ENCODE measurements at regions not wholly inside any gene's neighbourhood (a gene's known extent, or its start where the extent isn't known, plus 50 kb on each side); places are given as distances from the start of the nearest gene placed in this dataset.

- H2BK5ac ChIP-seq (ENCODE audit: low read depth, low read length, poor library complexity), result no peak overlapping the region
- no peaks in the 10 kb centered on the region for H3K79me1 ChIP-seq (ENCODE audit: low read length)
- H3K4me2 ChIP-seq (ENCODE audit: low read length), result no peak overlapping the region
- no peak overlapping the region for H3K27ac ChIP-seq (ENCODE audit: low read depth, low read length)
- no peaks in the 10 kb centered on the region for H3K27me3 ChIP-seq (ENCODE audit: insufficient read depth, low read length)
- no peak overlapping the region for H2AK5ac ChIP-seq (ENCODE audit: low read length)
- H3K14ac ChIP-seq (ENCODE audit: low read length), result no peak overlapping the region
- H3K4me3 ChIP-seq (ENCODE audit: low read depth, low read length), result no peak overlapping the region
- no peak overlapping the region for H2AFZ ChIP-seq (ENCODE audit: insufficient read depth, low read length, poor library complexity)
- peaks cover 4% of the 10 kb centered on the region for H3K9me3 ChIP-seq (ENCODE audit: insufficient read depth, low read depth, low read length)
- no peaks in the 10 kb centered on the region for H3K36me3 ChIP-seq (ENCODE audit: control insufficient read depth in 1 of 2, insufficient read depth in 2 of 2, low read length in 2 of 2)
- H3K23ac ChIP-seq (ENCODE audit: low read length), result no peak overlapping the region
- no peaks in the 10 kb centered on the region for H3K4me1 ChIP-seq (ENCODE audit: control insufficient read depth in 1 of 2, insufficient read depth in 2 of 2, low read length in 2 of 2)
- H4K91ac ChIP-seq (ENCODE audit: low read depth, low read length), result no peak overlapping the region
- no peak overlapping the region for H4K12ac ChIP-seq (ENCODE audit: low read depth, low read length)
- no CpG with 5 or more reads among the region's 1 CpG for WGBS (ENCODE audit: extremely low coverage, insufficient coverage, insufficient read length)
- no peak overlapping the region for H3K18ac ChIP-seq (ENCODE audit: low read length)
- DNase-seq, result no peak
- no peak overlapping the region for H2BK120ac ChIP-seq (ENCODE audit: insufficient read depth, low read length, poor library complexity)
- no peak overlapping the region for H3K4ac ChIP-seq (ENCODE audit: low read depth, low read length)
- no peaks in the 10 kb centered on the region for H3K79me2 ChIP-seq (ENCODE audit: control insufficient read depth, insufficient read depth, low read length, poor library complexity)
- H3K9ac ChIP-seq (ENCODE audit: low read length), result no peak overlapping the region
- no peak overlapping the region for H4K8ac ChIP-seq (ENCODE audit: low read depth, low read length)
- no peak overlapping the region for H2BK12ac ChIP-seq (ENCODE audit: low read length)
Observed at GRCh38 chr3:180119567-180119966, 82.8 kb upstream of the PEX5L start.

GRCh38 chr3:180123928-180124327 lies 87.2 kb upstream of the PEX5L start:
- no peak overlapping the region for H2BK12ac ChIP-seq (ENCODE audit: low read length)
- no peak overlapping the region for H3K4ac ChIP-seq (ENCODE audit: low read depth, low read length)
- no peak overlapping the region for H3K18ac ChIP-seq (ENCODE audit: low read length)
- H3K79me2 ChIP-seq (ENCODE audit: control insufficient read depth, insufficient read depth, low read length, poor library complexity), result no peaks in the 10 kb centered on the region
- H4K8ac ChIP-seq (ENCODE audit: low read depth, low read length), result no peak overlapping the region
- no peak overlapping the region for H2BK5ac ChIP-seq (ENCODE audit: low read depth, low read length, poor library complexity)
- no peak overlapping the region for H3K23ac ChIP-seq (ENCODE audit: low read length)
- H2BK120ac ChIP-seq (ENCODE audit: insufficient read depth, low read length, poor library complexity), result no peak overlapping the region
- H3K4me3 ChIP-seq (ENCODE audit: low read depth, low read length), result no peak overlapping the region
- H3K4me2 ChIP-seq (ENCODE audit: low read length), result no peak overlapping the region
- H4K12ac ChIP-seq (ENCODE audit: low read depth, low read length), result no peak overlapping the region
- no peak overlapping the region for H3K14ac ChIP-seq (ENCODE audit: low read length)
- H3K9ac ChIP-seq (ENCODE audit: low read length), result no peak overlapping the region
- H3K27me3 ChIP-seq (ENCODE audit: insufficient read depth, low read length), result no peaks in the 10 kb centered on the region
- no peak overlapping the region for H3K27ac ChIP-seq (ENCODE audit: low read depth, low read length)
- no peak for DNase-seq
- H2AK5ac ChIP-seq (ENCODE audit: low read length), result no peak overlapping the region
- H4K91ac ChIP-seq (ENCODE audit: low read depth, low read length), result no peak overlapping the region
- no peaks in the 10 kb centered on the region for H3K9me3 ChIP-seq (ENCODE audit: insufficient read depth, low read depth, low read length)
- no peaks in the 10 kb centered on the region for H3K36me3 ChIP-seq (ENCODE audit: control insufficient read depth in 1 of 2, insufficient read depth in 2 of 2, low read length in 2 of 2)
- H3K4me1 ChIP-seq (ENCODE audit: control insufficient read depth in 1 of 2, insufficient read depth in 2 of 2, low read length in 2 of 2), result no peaks in the 10 kb centered on the region
- H3K79me1 ChIP-seq (ENCODE audit: low read length), result no peaks in the 10 kb centered on the region
- no peak overlapping the region for H2AFZ ChIP-seq (ENCODE audit: insufficient read depth, low read length, poor library complexity)

GRCh38 chr3:180131169-180131568 lies 94.4 kb upstream of the PEX5L start:
- H3K79me1 ChIP-seq (ENCODE audit: low read length), result no peaks in the 10 kb centered on the region
- no peaks in the 10 kb centered on the region for H3K4me1 ChIP-seq (ENCODE audit: control insufficient read depth in 1 of 2, insufficient read depth in 2 of 2, low read length in 2 of 2)
- DNase-seq, result no peak
- H4K12ac ChIP-seq (ENCODE audit: low read depth, low read length), result no peak overlapping the region
- H3K4ac ChIP-seq (ENCODE audit: low read depth, low read length), result no peak overlapping the region
- H2AFZ ChIP-seq (ENCODE audit: insufficient read depth, low read length, poor library complexity), result no peak overlapping the region
- no peak overlapping the region for H3K18ac ChIP-seq (ENCODE audit: low read length)
- H3K27ac ChIP-seq (ENCODE audit: low read depth, low read length), result no peak overlapping the region
- H3K27me3 ChIP-seq (ENCODE audit: insufficient read depth, low read length), result no peaks in the 10 kb centered on the region
- no peak overlapping the region for H3K4me3 ChIP-seq (ENCODE audit: low read depth, low read length)
- H2BK12ac ChIP-seq (ENCODE audit: low read length), result no peak overlapping the region
- no peak overlapping the region for H4K91ac ChIP-seq (ENCODE audit: low read depth, low read length)
- no peak overlapping the region for H2BK120ac ChIP-seq (ENCODE audit: insufficient read depth, low read length, poor library complexity)
- H4K8ac ChIP-seq (ENCODE audit: low read depth, low read length), result no peak overlapping the region
- H3K23ac ChIP-seq (ENCODE audit: low read length), result no peak overlapping the region
- no peak overlapping the region for H2AK5ac ChIP-seq (ENCODE audit: low read length)
- H3K79me2 ChIP-seq (ENCODE audit: control insufficient read depth, insufficient read depth, low read length, poor library complexity), result no peaks in the 10 kb centered on the region
- no peaks in the 10 kb centered on the region for H3K9me3 ChIP-seq (ENCODE audit: insufficient read depth, low read depth, low read length)
- no CpG with 5 or more reads among the region's 3 CpGs for WGBS (ENCODE audit: extremely low coverage, insufficient coverage, insufficient read length)
- no peak overlapping the region for H3K4me2 ChIP-seq (ENCODE audit: low read length)
- no peaks in the 10 kb centered on the region for H3K36me3 ChIP-seq (ENCODE audit: control insufficient read depth in 1 of 2, insufficient read depth in 2 of 2, low read length in 2 of 2)
- no peak overlapping the region for H3K14ac ChIP-seq (ENCODE audit: low read length)
- no peak overlapping the region for H3K9ac ChIP-seq (ENCODE audit: low read length)
- no peak overlapping the region for H2BK5ac ChIP-seq (ENCODE audit: low read depth, low read length, poor library complexity)

- Histone ChIP-seq H3K4me3 (ENCODE audit: low read depth, low read length) (no peak overlapping the region), H3K14ac (ENCODE audit: low read length) (no peak overlapping the region), H3K18ac (ENCODE audit: low read length) (no peak overlapping the region), H2AK5ac (ENCODE audit: low read length) (no peak overlapping the region), H3K27me3 (ENCODE audit: insufficient read depth, low read length) (no peaks in the 10 kb centered on the region), H2BK5ac (ENCODE audit: low read depth, low read length, poor library complexity) (no peak overlapping the region), H4K8ac (ENCODE audit: low read depth, low read length) (no peak overlapping the region), H3K36me3 (ENCODE audit: control insufficient read depth in 1 of 2, insufficient read depth in 2 of 2, low read length in 2 of 2) (no peaks in the 10 kb centered on the region), H3K4ac (ENCODE audit: low read depth, low read length) (no peak overlapping the region), H3K9me3 (ENCODE audit: insufficient read depth, low read depth, low read length) (no peaks in the 10 kb centered on the region), H3K4me2 (ENCODE audit: low read length) (no peak overlapping the region), H2BK120ac (ENCODE audit: insufficient read depth, low read length, poor library complexity) (no peak overlapping the region), H4K12ac (ENCODE audit: low read depth, low read length) (no peak overlapping the region), H3K9ac (ENCODE audit: low read length) (no peak overlapping the region), H2AFZ (ENCODE audit: insufficient read depth, low read length, poor library complexity) (no peak overlapping the region), H3K23ac (ENCODE audit: low read length) (no peak overlapping the region), H3K27ac (ENCODE audit: low read depth, low read length) (no peak overlapping the region), H4K91ac (ENCODE audit: low read depth, low read length) (no peak overlapping the region), H2BK12ac (ENCODE audit: low read length) (no peak overlapping the region), H3K79me2 (ENCODE audit: control insufficient read depth, insufficient read depth, low read length, poor library complexity) (no peaks in the 10 kb centered on the region), H3K79me1 (ENCODE audit: low read length) (no peaks in the 10 kb centered on the region), H3K4me1 (ENCODE audit: control insufficient read depth in 1 of 2, insufficient read depth in 2 of 2, low read length in 2 of 2) (no peaks in the 10 kb centered on the region)
- no peak for DNase-seq
- WGBS (ENCODE audit: extremely low coverage, insufficient coverage, insufficient read length), result no CpG with 5 or more reads among the region's 2 CpGs
Observed at GRCh38 chr3:180135101-180135500, 98.4 kb upstream of the PEX5L start.

- Histone ChIP-seq H2BK120ac (ENCODE audit: insufficient read depth, low read length, poor library complexity) (no peak overlapping the region), H2BK5ac (ENCODE audit: low read depth, low read length, poor library complexity) (no peak overlapping the region), H3K4me1 (ENCODE audit: control insufficient read depth in 1 of 2, insufficient read depth in 2 of 2, low read length in 2 of 2) (no peaks in the 10 kb centered on the region), H2BK12ac (ENCODE audit: low read length) (no peak overlapping the region), H3K4me2 (ENCODE audit: low read length) (no peak overlapping the region), H2AFZ (ENCODE audit: insufficient read depth, low read length, poor library complexity) (no peak overlapping the region), H4K12ac (ENCODE audit: low read depth, low read length) (no peak overlapping the region), H4K8ac (ENCODE audit: low read depth, low read length) (no peak overlapping the region), H3K4ac (ENCODE audit: low read depth, low read length) (no peak overlapping the region), H3K18ac (ENCODE audit: low read length) (no peak overlapping the region), H2AK5ac (ENCODE audit: low read length) (no peak overlapping the region), H3K36me3 (ENCODE audit: control insufficient read depth in 1 of 2, insufficient read depth in 2 of 2, low read length in 2 of 2) (no peaks in the 10 kb centered on the region), H4K91ac (ENCODE audit: low read depth, low read length) (no peak overlapping the region), H3K27ac (ENCODE audit: low read depth, low read length) (no peak overlapping the region), H3K9me3 (ENCODE audit: insufficient read depth, low read depth, low read length) (no peaks in the 10 kb centered on the region), H3K23ac (ENCODE audit: low read length) (no peak overlapping the region), H3K27me3 (ENCODE audit: insufficient read depth, low read length) (no peaks in the 10 kb centered on the region), H3K79me1 (ENCODE audit: low read length) (no peaks in the 10 kb centered on the region), H3K9ac (ENCODE audit: low read length) (no peak overlapping the region), H3K79me2 (ENCODE audit: control insufficient read depth, insufficient read depth, low read length, poor library complexity) (no peaks in the 10 kb centered on the region), H3K4me3 (ENCODE audit: low read depth, low read length) (no peak overlapping the region), H3K14ac (ENCODE audit: low read length) (no peak overlapping the region)
- DNase-seq, result no peak
- WGBS (ENCODE audit: extremely low coverage, insufficient coverage, insufficient read length), result no CpG with 5 or more reads among the region's 3 CpGs
Observed at GRCh38 chr3:180138871-180139270, 102.1 kb upstream of the PEX5L start.

All from trophoblast cell (in vitro differentiated cells and primary cell).